ENCODE measurements at regions not wholly inside any gene's neighbourhood (a gene's known extent, or its start where the extent isn't known, plus 50 kb on each side); places are given as distances from the start of the nearest gene placed in this dataset.

DNA sequence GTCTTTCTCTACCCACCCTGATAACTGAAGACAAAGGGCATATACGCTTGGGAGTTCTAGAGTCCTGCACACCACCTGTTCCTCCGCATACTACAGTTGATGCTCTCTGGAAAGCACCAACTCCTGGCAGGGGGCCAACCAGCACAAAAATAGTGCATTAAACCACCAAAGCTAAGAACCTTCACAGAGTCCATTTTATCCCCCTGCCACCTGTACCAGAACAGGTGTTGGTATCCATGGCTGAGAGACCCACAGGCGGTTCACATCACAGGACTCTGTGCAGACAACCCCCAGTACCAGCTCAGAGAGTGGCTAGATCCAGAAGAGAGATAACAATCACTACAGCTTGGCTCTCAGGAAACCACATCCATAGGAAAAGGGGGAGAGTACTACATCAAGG is 114.4 kb upstream of the POU1F1 start:
- DNase-seq = no peak

DNA sequence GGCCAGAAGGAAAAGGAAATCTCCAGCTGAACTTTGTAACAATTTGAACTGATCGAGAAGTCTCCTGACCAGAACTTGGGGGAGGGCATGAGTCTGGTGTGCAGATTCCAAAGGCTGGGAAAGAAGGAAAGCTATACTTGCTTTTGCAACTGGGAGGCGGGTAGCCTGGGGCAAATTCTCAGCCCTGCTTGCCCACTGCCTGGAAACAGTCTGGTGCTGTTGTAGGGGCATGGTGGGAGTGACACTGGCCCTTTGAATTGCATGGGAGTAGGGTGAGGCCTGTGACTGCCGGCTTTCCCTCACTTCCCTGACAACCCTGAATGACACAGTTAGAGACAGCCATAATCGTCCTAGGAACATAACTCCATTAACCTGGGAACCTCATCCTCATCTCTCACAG is 114.0 kb upstream of the POU1F1 start:
- no peak for DNase-seq

DNA sequence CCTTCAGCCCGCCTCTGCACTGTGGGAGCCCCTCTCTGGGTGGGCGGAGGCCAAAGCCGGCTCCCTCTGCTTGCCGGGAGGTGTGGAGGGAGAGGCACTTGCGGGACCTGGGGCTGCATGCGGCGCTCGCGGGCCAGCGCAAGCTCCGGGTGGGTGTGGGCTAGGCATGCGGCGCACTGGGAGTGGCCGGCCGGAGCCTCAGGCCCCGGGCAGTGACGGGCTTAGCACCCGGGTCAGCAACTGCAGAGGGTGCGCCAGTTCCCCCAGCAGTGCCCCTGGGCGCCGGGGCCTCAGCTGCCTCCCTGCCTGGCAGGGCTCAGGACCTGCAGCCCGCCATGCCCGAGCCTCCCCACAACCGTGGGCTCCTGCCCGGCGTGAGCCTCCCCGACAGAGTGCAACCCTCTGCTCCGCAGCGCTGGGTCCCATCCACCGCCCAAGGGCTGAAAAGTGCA is 98.9 kb upstream of the POU1F1 start:
- DNase-seq = no peak

DNA sequence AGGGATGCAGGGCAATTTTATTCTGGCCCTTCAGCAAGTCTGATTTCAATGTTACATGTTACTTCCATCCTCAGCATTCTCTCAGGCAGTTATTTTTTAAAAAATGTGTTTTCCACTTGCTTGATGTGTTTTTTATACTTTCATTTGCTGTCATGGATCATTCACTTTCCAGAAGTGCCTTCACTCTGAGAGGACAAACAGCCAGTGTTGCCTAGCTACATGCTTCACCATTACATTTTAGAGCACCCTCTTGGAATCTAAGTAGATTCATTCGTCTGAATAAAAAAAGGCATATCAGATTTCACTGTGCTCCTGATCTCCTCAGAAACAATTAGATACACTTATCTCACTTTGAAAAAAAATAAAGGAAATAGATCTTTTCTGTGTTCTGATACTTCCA is 93.6 kb upstream of the POU1F1 start:
- DNase-seq = no peak

DNA sequence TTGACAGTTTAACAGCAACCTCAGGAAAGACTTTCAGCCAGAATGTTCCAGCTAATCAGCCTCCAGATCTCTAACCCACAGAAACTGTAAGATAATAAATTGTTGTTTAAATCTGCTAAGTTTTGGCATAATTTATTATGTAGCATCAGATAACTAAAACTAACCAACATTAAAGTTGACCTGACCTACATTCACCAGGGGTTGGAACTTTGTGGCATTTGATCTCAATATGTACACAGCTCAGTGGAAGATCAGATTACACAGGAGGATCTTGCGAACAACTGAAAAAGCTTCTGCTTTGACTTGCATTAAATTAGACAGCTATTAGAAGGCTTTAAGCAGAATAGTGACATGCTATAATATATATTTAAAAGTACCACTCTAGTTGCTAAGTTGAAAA is 91.4 kb upstream of the POU1F1 start:
- no peak for DNase-seq

DNA sequence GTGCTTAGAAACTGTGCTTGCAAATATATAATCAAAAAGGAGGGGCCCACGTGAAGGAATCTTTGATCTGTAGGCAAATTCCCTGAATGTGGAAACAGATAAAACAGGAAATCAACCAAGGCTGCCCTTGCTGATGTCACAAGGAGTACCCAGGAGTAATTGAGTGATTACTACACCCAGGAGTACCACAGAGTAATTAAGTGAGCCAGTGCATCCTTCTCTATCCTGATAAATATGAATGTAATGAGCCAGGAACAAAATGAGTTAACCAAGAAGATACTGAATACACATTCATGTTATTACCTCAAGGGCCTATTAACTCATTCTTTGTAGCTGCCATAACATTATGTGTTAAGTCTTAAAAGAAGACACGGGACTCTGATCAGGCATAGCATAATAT is 87.3 kb upstream of the POU1F1 start:
- no peak for DNase-seq

DNA sequence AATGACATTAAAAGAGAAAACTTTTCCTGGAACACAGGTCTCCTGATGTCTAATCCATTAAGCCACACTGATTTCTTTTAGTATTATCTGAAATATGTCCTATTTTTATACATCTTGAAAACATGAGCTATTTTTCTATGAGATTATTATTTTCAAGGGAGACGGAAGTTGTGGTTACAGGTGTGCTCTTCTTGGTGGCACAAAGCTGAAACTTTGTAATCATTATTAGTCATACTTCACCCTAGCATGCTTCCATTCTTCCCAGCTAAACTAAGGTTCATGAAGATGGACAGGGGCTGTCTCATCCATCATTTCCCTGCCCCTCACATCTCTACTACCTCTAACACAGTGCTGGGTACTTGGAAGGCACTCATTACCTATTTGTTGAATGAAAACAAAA is 85.6 kb upstream of the POU1F1 start:
- no peak for DNase-seq

DNA sequence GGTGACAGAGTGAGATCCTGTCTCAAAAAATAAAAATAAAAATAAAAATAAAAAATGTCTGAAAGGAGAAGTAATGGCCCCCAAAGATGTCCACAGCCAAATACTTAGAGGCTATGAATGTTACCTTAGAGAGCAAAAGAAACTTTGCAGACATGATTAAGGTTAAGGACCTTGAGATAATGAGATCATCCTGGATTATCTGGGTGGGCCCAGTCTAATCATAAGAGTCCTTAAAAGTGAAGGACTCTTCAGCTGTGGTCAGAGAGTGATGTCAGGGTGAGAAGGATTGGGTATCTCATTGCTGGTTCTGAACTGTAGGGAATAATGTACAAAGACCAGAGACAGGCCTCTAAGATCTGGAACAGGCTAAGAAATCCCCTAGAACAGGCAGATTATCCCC is 84.9 kb upstream of the POU1F1 start:
- DNase-seq = no peak

DNA sequence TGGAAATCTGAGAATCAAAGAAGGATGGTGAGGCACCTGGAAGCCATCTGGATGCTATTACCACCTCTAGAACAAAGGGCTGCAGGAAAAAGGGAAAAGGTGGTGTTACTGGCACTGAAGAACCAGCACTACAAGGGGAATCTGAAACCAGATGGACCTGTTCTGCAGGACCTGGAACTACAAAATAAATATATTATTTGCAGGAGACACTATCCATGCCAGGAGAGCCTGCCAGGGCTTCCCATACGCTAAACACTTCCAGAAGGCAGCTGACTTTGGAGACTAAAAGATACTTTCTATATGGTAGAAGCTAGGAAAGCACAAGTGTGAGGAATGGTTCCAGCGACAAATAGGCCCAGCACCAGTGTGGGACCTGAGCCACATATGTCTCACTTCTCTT is 83.4 kb upstream of the POU1F1 start:
- no peak for DNase-seq

DNA sequence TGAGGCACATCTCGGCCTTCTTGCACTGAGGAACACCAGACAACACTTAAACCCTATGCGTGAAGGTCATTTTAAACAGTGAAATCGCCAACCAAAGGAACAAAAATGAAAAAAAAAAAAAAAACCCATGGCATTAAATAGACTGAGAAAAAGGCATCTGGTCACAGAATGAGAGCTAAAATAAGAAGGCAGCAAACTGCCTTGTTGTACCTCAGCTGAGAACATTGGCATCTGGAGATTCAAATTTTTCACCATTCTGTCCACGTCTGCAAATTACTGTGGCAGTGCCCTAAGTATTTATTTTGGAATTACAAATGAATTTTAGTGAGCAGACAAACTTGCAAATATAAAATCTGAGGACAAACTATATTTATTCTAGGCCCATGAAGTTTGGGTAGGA is 82.6 kb upstream of the POU1F1 start:
- DNase-seq = no peak

DNA sequence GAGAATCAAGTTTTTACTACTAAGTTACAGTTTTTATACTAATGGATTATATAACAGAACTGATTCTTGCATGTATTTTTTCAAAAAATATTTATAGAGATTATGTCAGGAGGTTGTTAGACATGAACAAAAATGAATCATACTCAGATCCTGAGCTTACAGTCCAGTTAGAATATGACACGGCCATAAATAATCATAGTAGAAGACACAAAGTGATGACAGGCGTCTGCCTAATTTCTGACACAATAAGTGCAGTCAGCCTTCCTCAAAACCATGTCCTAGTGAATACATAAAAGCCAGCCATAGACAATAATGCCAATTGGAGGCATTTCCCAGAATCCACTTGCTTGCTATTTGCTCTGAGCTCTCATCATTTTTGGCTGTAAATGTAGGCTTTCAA is 81.7 kb upstream of the POU1F1 start:
- peak; percentile 5 for DNase-seq

DNA sequence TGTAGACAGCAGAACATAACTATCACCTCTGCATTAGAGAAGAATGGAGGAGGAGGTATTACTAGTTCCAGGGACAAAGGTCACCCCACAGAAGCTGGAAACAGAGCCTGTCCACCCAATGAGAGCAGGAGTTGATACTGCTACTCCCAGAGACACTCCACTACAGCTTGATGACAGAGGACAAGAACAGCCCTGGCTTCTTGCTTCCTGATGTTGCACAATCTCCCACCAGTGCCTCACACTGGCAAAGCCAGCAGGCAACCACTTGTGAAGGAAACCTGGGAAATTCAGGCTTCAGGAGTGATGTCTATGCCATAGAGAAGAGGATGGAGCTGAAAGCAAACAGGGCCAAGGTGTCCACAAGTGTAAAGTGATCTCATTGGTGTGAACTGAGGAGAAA is 78.0 kb upstream of the POU1F1 start:
- DNase-seq = no peak

DNA sequence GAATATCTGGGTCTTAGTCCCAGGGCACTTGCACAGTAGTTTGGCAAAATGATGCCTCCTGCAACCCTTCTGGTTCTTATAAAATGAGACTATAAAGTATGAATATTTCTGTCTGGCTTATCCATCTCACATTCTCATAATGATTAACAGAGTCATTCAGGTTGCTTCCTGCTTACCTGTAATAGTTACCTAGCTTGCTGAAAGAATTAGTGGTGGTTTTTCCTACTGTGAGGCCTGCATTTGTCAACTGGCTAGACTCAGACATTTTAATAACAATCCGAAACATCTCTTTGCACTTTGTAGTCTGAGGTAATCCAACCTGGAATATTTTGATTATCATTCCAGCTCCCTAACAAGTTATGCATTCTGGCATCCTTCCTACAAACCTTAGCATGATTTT is 75.6 kb upstream of the POU1F1 start:
- DNase-seq = no peak

DNA sequence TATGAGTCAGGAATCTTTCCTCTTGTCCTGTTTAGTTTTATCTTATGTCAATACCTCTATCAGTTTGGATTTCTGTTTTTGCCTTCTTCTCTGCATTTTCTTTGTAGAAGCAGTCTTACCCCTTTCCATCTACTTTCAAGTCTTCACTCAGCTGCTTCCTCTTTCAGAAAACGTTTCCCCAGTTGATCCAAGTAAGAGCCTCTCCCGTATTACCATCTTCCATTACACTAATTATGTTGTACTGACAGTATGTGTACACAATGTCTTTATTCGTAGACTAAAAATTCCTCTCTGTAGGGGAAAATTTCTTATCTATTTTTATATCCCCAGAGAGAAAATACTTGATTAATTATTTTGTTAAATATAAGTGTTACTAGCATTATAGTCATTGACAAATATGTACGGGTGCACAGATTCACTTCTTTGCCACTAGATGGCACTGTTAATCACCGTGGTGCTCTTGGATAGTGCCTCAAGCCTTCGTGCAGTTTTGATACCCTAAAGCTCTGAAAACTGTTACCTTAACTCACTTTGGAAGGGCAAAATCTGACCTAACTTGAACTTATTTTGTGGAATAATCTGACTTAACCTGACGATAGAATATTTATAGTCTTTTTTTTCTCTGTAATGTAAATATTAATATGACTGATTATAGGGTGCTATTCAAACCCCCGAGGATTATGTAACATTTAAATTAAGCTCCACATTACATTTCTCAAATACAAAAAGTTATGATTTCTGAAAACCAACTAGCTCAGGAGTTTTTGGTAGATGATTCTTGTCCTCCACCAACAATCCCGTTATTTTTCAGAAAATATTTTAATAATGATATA is 74.2 kb upstream of the POU1F1 start:
- DNase-seq = peak; percentile 53

DNA sequence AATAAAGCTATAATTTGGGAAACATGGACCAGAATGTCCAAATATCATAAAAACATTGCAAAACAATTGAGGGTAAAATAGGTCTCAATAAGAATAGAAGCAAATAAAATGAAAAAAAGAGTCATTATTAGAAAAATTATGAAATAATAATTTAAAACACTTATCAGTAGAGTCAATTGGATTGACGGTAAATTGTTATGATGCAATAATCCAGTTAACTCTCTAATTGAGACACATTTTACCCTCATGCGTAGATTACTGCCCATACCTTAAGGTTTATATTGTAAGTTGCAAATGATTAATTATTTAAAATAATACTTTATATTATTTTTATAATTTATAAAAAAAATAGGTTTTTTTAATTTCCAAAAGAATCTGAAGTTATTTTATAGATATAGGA is 73.4 kb upstream of the POU1F1 start:
- no peak for DNase-seq

DNA sequence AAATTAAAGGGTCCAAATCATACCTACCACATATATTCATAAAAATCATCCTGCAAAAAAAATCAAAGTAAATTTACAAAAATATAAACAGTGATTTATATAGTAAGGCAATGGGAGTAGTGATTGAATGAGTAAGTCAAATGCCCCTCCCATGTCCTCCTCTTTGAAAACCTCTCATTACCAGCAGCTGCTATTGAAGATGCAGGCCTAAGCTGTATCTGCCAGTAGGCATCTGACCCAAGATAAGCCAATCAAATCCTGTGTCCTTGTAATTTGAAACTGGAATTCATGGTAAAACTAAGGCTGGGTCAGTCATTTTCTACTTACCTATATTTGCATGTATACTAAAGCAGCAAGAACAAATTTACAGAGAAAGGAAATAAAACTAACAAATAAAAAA is 60.4 kb upstream of the POU1F1 start:
- no peak for DNase-seq

DNA sequence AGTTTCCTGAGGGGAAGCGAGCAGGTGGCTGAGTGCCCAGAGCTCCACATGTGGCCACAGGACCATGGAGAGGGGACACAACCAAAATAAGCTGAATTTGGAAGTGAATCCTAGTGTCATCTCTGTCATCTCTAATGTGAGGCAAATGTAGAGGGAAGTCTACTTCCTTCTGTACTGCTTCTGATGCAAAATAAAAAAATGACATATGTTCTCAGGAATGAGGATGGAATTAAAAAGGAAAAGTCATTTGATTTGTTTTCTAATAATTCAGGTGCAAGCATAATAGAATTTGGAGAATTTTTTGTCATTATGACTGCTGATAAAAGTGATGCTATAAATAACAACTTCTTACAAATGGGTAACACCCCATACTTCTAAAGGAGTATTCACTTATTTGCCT is 59.5 kb upstream of the POU1F1 start:
- no peak for DNase-seq

DNA sequence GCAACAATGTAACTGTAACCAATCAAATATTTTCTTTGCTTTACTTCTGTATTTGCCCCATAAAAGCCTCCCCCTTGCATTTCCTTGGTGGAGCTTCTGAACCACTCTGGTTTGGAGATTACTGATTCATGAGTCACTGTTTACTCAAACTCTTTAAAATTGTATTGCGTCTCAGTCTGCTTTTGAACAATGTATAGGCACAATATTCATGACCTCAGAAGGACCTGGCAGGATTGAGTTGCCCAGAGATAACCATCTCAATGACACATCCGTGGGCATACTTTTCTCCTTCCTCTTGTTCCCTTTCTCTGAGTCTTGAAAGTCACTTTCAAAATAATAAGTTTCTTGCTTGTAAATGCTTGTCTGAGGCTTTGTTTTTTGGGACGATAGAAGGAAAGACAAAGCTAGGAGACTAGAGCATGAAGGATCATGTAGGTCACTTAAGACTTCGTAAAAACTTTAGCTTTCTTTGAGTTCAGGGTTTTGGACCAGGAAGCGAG is 57.1 kb upstream of the POU1F1 start:
- peak; percentile 88 for DNase-seq

DNA sequence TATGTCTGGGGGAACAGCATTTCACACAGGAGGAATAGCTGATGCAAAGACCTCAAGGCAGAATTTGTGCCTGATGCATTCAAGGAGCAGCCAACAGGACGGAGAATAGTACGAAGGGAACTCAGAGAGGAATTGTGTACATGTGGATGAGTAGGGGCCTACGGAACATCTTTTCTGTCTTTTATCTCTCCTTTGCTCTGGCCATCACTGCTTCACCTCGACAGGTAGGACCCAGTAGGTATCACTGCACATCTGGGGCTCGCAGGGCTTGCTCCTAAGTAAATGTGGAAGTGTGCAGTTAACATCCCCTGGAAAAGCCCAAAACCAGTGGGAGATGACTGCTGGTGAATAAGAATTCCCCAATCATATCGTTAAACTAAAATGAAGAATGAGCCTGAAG is 56.4 kb upstream of the POU1F1 start:
- no peak for DNase-seq

DNA sequence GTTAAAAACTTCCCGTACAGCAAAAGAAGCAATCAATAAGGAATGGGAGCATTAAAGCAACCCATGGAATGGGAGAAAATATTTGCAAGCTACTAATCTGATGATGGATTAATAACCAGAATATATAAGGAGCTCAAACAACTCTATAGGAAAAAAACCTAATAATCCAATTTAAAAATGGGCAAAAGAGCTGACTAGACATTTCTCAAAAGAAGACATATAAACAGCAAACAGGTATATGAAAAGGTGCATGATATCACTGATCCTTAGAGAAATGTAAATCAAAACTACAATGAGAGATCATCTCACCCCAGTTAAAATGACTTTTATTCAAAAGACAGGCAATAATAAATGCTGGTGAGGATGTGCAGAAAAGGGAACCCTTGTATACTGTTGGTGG is 52.7 kb upstream of the POU1F1 start:
- DNase-seq = no peak

All from fibroblast of skin of right quadriceps (primary cell).